ENCODE measurements at regions not wholly inside any gene's neighbourhood (a gene's known extent, or its start where the extent isn't known, plus 50 kb on each side); places are given as distances from the start of the nearest gene placed in this dataset.

DNA sequence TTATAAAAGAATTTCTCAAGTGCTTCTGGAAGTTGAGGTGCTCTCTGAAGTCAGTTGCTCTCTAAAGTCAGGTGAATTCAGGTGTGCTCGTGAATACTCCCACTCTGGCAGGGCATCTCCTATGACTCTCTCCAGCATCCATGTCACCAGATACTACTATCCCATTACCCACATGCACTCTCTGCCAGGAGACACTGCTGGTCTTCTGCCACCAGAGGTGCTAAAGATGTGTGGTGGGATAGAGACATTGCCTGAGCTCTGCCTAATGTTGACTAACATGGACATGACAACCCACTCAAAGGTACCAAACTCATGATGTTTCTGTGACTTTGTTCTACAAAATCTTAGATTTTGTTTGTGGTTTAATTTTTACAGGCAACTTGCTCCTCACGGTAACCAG lies 106.4 kb upstream of the HNRNPA3 start:
- Mint-ChIP-seq H3K36me3 (ENCODE audit: unreplicated experiment) (peaks cover 5% of the 10 kb centered on the region), H3K4me1 (ENCODE audit: low read depth, unreplicated experiment) (no peaks in the 10 kb centered on the region), H3K4me3 (ENCODE audit: unreplicated experiment) (no peak overlapping the region), H3K9me3 (ENCODE audit: unreplicated experiment) (no peaks in the 10 kb centered on the region), H3K27me3 (ENCODE audit: unreplicated experiment) (no peaks in the 10 kb centered on the region), H3K27ac (ENCODE audit: unreplicated experiment) (no peak overlapping the region)
- no peak for DNase-seq
- TF ChIP-seq, protein P1, sequence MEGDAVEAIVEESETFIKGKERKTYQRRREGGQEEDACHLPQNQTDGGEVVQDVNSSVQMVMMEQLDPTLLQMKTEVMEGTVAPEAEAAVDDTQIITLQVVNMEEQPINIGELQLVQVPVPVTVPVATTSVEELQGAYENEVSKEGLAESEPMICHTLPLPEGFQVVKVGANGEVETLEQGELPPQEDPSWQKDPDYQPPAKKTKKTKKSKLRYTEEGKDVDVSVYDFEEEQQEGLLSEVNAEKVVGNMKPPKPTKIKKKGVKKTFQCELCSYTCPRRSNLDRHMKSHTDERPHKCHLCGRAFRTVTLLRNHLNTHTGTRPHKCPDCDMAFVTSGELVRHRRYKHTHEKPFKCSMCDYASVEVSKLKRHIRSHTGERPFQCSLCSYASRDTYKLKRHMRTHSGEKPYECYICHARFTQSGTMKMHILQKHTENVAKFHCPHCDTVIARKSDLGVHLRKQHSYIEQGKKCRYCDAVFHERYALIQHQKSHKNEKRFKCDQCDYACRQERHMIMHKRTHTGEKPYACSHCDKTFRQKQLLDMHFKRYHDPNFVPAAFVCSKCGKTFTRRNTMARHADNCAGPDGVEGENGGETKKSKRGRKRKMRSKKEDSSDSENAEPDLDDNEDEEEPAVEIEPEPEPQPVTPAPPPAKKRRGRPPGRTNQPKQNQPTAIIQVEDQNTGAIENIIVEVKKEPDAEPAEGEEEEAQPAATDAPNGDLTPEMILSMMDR (IDR thresholded peaks at IDR 0.05; ENCODE audit: partially characterized antibody, unreplicated experiment), result no peak

DNA sequence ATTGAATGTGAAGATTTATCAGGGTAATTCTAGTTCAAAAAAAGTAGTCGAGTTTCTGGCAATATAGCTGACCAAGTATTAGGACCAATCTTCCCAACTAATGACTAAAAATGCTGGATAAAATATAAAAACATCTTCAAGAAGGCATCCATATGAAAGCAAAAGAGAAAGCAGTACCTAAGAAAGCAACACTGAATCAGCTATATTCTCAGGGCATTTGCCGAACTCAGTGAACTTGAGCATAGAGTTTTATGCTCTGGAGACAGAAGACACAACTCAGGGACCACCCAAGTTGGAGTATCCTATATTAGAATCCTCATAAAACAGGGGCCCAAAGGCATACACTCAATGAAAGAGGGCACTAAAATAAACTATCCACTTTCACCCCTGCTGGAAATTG lies 103.7 kb upstream of the HNRNPA3 start:
- Mint-ChIP-seq H3K4me3 (ENCODE audit: unreplicated experiment) (no peak overlapping the region), H3K9me3 (ENCODE audit: unreplicated experiment) (no peaks in the 10 kb centered on the region), H3K27me3 (ENCODE audit: unreplicated experiment) (no peaks in the 10 kb centered on the region), H3K4me1 (ENCODE audit: low read depth, unreplicated experiment) (no peaks in the 10 kb centered on the region), H3K27ac (ENCODE audit: unreplicated experiment) (no peak overlapping the region), H3K36me3 (ENCODE audit: unreplicated experiment) (no peaks in the 10 kb centered on the region)
- no peak for DNase-seq
- TF ChIP-seq, protein P1 (IDR thresholded peaks at IDR 0.05; ENCODE audit: partially characterized antibody, unreplicated experiment), result no peak

DNA sequence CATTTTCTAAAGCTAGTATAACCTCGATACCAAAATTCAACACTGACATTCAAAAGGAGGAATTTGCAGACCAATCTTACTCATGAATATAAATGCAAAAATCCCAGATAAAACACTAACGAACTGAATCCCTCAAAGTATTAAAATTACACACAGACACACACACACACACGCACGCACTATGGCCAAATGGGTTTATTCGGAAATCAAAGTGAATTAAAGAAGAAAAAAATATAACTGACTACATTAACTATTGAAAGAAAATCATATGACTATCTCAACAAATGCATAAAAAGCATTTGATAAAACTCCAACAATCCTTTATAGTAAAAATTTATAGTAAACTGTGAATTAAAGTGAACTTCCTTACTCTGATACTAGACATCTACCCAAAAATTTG lies 97.9 kb upstream of the HNRNPA3 start:
- no peak for DNase-seq
- peaks cover 2% of the 10 kb centered on the region for H3K4me1 Mint-ChIP-seq (ENCODE audit: low read depth, unreplicated experiment)
- no peak overlapping the region for H3K27ac Mint-ChIP-seq (ENCODE audit: unreplicated experiment)
- H3K27me3 Mint-ChIP-seq (ENCODE audit: unreplicated experiment), result no peaks in the 10 kb centered on the region
- no peaks in the 10 kb centered on the region for H3K36me3 Mint-ChIP-seq (ENCODE audit: unreplicated experiment)
- no peaks in the 10 kb centered on the region for H3K9me3 Mint-ChIP-seq (ENCODE audit: unreplicated experiment)
- no peak overlapping the region for H3K4me3 Mint-ChIP-seq (ENCODE audit: unreplicated experiment)
- TF ChIP-seq, protein P1 (IDR thresholded peaks at IDR 0.05; ENCODE audit: partially characterized antibody, unreplicated experiment), result no peak

DNA sequence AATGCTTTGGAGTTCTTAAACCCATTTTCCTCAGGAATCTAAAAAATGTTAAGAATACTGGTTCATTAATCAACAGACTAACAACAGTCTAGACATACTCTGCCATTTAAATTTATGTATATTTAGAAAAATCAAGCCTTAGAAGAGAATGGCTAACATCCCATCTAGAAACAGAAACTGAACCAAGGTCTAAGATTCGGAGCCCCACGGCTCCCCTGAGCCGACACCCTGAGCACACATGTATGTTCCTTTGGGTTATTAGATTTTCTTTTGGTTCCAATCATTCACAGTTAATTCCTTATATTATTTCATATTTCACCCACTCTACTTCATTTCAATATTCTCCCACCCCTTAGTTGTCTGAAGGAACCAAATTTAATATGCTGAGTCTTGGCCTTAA lies 94.8 kb upstream of the HNRNPA3 start:
- no peaks in the 10 kb centered on the region for H3K9me3 Mint-ChIP-seq (ENCODE audit: unreplicated experiment)
- H3K4me1 Mint-ChIP-seq (ENCODE audit: low read depth, unreplicated experiment), result peaks cover 2% of the 10 kb centered on the region
- no peaks in the 10 kb centered on the region for H3K27me3 Mint-ChIP-seq (ENCODE audit: unreplicated experiment)
- TF ChIP-seq, protein P1 (IDR thresholded peaks at IDR 0.05; ENCODE audit: partially characterized antibody, unreplicated experiment), result no peak
- no peak overlapping the region for H3K27ac Mint-ChIP-seq (ENCODE audit: unreplicated experiment)
- H3K36me3 Mint-ChIP-seq (ENCODE audit: unreplicated experiment), result no peaks in the 10 kb centered on the region
- no peak for DNase-seq
- H3K4me3 Mint-ChIP-seq (ENCODE audit: unreplicated experiment), result no peak overlapping the region

DNA sequence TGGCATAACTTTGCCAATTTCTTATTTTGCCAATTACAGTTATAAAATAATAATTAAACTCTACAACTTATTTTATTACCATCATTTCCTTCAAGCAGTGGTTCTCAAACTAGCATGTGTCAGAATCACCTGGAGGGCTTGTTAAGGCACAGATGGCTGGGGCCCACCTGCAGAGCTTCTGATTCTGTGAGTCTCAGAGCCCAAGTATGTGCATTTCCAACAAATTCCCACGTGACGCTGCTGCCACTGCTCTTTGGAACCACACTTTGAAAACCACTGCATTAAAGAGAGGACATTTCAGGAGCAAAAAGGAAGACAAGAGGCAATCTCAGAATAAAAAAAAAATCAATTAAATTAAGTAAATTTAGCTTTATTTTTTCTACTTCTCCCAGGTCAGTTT lies 94.0 kb upstream of the HNRNPA3 start:
- Mint-ChIP-seq H3K27ac (ENCODE audit: unreplicated experiment) (no peak overlapping the region), H3K4me3 (ENCODE audit: unreplicated experiment) (no peak overlapping the region), H3K36me3 (ENCODE audit: unreplicated experiment) (no peaks in the 10 kb centered on the region), H3K4me1 (ENCODE audit: low read depth, unreplicated experiment) (peaks cover 2% of the 10 kb centered on the region), H3K9me3 (ENCODE audit: unreplicated experiment) (no peaks in the 10 kb centered on the region), H3K27me3 (ENCODE audit: unreplicated experiment) (no peaks in the 10 kb centered on the region)
- TF ChIP-seq, protein P1 (IDR thresholded peaks at IDR 0.05; ENCODE audit: partially characterized antibody, unreplicated experiment), result no peak
- no peak for DNase-seq
